Right lobe of liver (tissue), 4 donors: ENCODE measurements at regions not wholly inside any gene's neighbourhood (a gene's known extent, or its start where the extent isn't known, plus 50 kb on each side); places are given as distances from the start of the nearest gene placed in this dataset.

ENCODE experiments used
- POLR2A ChIP-seq: fragments of 450-650 bp; IDR thresholded peaks from one replicate; pipeline ENCODE4 v1.6.1; 2017; ENCODE audit warnings: antibody characterized with exemption, mild to moderate bottlenecking
- TF ChIP-seq, protein P1 (sequence below), 4 donors: fragments of 200-600 bp in 3 of 4; fragments of 450-650 bp in 1 of 4; IDR thresholded peaks; one replicate each; pipeline versions ENCODE4 v1.5.1 to v1.8.0; 2016 to 2022; ENCODE audit warnings: antibody characterized with exemption in 4 of 4, mild to moderate bottlenecking in 2 of 4
- donor health status: DM: no; HTN: no; CAD: no.
- donor health status: DM: no; HTN: no; CAD: no.
- donor health status: DM: no; HTN: yes; CAD: no.

DNA sequence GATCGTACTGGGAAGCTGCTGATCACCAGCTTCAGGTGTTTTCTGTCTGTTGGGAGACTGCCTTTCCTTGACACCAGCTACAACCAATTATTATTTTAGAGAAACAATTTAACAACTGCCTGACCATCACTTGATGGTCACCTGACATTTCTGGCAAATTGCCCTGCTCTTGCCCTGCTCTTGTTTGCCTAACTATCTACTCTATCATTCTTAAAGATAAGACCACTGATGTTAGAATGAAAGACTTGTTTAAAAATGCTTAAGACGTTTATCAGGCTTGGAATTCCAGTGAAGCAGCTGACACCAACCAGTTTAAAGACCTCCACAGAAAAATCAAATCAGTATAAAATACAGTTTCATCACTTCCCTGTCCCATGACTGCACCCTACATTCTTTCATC, 423.3 kb upstream of the CAMK1G start:
- TF ChIP-seq, protein P1, sequence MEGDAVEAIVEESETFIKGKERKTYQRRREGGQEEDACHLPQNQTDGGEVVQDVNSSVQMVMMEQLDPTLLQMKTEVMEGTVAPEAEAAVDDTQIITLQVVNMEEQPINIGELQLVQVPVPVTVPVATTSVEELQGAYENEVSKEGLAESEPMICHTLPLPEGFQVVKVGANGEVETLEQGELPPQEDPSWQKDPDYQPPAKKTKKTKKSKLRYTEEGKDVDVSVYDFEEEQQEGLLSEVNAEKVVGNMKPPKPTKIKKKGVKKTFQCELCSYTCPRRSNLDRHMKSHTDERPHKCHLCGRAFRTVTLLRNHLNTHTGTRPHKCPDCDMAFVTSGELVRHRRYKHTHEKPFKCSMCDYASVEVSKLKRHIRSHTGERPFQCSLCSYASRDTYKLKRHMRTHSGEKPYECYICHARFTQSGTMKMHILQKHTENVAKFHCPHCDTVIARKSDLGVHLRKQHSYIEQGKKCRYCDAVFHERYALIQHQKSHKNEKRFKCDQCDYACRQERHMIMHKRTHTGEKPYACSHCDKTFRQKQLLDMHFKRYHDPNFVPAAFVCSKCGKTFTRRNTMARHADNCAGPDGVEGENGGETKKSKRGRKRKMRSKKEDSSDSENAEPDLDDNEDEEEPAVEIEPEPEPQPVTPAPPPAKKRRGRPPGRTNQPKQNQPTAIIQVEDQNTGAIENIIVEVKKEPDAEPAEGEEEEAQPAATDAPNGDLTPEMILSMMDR (IDR thresholded peaks at IDR 0.05): no peak
- no peak for TF ChIP-seq POLR2A
